NCI-H2029 (cell line): ENCODE measurements at regions not wholly inside any gene's neighbourhood (a gene's known extent, or its start where the extent isn't known, plus 50 kb on each side); places are given as distances from the start of the nearest gene placed in this dataset.

Source experiments
- DNase-seq: peaks from one replicate; lab custom pipeline; 2025; lab: John Stamatoyannopoulos, UW

DNA sequence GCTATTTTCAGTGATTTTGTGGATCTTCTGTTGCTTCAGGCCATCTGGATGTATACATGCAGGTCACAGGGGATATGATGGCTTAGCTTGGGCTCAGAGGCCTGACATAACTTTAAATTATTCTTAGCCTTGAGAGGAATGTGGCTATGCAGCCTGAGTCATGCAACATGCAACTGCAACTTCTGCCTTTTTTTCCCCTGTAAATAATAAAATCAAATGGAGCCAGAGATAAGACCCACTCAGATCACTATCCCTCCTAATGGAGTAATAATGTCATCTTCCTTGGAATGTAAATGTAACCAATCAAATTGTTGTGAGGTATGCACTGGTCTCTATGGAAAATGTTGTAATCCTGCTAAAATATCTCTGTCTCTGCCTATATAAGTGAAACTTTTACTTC is 54.9 kb downstream of the MAGEB17 start:
- no peak for DNase-seq

- no peak for DNase-seq
Observed at GRCh38 chrX:16223385-16223784, 56.1 kb downstream of the MAGEB17 start.

GRCh38 chrX:16239211-16239610 is 71.9 kb downstream of the MAGEB17 start:
- DNase-seq = no peak

DNA sequence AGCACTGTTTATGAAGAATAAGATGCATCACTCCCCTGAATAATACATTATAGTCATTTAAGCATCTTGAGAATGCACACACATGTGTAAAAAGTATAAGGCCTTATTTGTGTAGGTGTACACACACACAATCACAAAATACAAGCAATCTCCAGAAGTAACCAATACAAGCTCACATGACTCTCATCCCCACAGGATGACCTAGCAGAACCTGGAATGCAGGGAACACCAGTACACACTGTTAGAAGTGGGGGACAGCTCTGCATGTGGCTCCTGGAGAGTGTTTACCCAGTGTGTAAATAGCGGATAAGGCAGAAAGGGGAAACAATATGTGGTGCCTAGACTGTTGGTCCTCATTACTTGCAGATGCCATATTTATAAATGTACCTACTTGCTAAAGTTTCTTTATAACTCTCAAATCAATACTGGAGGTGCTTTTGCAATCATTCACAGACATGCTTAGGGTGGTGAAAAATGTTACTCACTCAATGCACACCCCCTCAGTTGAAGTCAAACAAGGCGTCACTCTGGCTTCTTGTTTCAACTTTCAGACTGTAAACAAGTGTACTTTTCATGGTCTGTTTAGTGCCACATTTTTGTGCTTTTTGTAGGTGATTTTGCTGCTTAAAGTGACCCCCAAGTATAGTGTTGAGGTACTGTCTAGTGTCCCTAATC is 73.1 kb downstream of the MAGEB17 start:
- DNase-seq = no peak

- DNase-seq = no peak
Observed at GRCh38 chrX:16240968-16241367, 73.7 kb downstream of the MAGEB17 start.

GRCh38 chrX:16250296-16250695 is 83.0 kb downstream of the MAGEB17 start:
- no peak for DNase-seq

- no peak for DNase-seq
Observed at GRCh38 chrX:16251782-16252181, 84.5 kb downstream of the MAGEB17 start.

GRCh38 chrX:16258882-16259281 is 91.6 kb downstream of the MAGEB17 start:
- DNase-seq = no peak

DNA sequence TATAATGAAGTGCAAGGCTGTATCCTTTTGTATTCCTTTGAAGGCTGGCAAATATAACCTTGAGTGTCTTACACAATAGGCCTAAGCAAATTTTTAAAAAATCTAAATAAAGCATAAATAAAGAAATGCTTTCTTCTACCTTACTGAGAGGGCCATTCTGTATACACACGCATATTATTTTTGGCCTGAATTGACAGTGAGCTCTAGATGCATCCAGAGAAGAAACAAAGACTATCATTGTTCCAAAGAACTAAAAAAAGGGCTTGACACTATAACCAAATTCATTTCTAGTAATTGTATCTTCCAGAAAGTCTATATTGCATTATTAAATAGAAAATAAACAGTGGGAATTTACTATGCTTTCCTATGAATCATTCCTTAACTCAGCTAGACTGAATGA is 100.2 kb downstream of the MAGEB17 start:
- no peak for DNase-seq

DNA sequence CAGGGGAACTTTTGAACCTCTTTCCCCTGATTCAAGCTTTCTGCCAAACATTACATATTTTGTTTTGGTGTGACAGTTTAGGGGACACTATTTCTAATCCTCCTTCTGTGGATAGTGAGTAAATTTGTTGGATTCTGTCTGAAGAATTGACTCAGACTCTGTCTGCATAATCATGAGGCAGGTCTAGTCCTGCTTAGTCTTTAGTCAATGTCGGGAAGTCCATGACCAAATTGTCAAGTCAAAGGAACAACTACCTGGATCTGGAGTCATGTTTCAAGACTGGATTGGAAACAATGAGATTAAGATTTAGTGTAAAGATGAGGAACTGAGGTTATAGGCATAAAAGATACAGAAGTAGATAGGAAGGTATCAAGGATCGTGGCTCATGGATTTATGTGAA is 100.9 kb downstream of the MAGEB17 start:
- DNase-seq = no peak

- peak; percentile 32 for DNase-seq
Observed at GRCh38 chrX:16278927-16279326, 111.6 kb downstream of the MAGEB17 start.

GRCh38 chrX:16282209-16282608 is 114.9 kb downstream of the MAGEB17 start:
- no peak for DNase-seq

GRCh38 chrX:16284842-16285241 is 117.6 kb downstream of the MAGEB17 start:
- no peak for DNase-seq

DNA sequence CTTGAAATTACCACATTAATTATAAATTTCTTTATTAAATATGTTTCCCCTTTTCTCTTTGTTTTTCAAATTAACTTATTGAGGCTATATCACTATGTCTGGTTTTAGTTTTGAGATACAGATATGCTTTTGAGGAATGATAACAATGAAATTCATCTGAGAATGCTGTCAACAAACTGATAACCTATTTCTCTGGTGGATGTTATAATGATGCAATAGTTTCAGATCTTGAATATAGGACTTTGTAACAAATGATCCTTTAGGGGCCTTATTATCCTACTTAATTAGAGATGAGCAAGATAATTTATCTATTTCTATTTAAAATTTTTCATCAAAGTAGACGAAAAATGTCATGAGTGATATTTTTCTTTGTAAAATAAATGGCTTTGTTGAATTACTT is 123.7 kb downstream of the MAGEB17 start:
- DNase-seq = no peak

- no peak for DNase-seq
Observed at GRCh38 chrX:16300831-16301230, 133.6 kb downstream of the MAGEB17 start.

GRCh38 chrX:16304751-16305150 is 137.5 kb downstream of the MAGEB17 start:
- DNase-seq = no peak

GRCh38 chrX:16305187-16305586 is 137.9 kb downstream of the MAGEB17 start:
- no peak for DNase-seq

GRCh38 chrX:16307950-16308349 is 140.7 kb downstream of the MAGEB17 start:
- no peak for DNase-seq

GRCh38 chrX:16308773-16309172 is 141.5 kb downstream of the MAGEB17 start:
- no peak for DNase-seq

DNA sequence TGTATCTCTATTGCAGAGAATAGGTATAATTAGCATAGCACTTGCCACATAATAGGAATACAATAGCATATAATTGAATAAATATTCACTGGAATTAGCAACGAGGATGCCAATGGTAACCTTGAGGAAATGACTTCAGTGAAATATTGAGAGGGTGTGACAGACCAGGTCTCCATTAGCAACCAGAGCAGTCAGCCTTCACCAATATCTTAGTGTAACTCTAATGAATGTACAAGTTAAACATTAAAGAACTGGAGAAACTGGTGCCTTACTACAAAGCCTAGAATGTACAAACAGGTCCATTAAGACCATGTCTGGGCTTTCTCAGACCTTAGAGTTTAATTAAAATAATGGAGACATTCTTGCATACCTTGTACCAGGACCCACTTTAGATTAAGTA is 143.0 kb downstream of the MAGEB17 start:
- no peak for DNase-seq

DNA sequence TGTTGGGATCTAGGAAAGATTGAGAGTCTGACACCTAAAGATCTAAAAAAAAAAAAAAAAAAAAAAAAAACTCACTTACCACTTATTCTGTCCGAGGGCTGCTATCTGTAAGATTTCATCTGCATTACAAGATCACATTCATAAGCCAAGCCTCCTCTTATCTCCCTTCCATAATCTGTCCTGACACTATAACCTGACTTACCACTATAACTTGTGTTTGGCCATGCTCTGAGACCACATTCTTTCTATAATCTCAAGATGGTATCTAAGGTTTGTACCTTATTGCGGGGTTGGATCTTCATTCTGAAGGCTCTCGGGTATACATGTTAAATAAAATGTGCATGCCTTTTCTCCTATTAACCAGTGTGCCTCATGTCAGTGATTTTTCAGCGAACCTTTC is 144.4 kb downstream of the MAGEB17 start:
- no peak for DNase-seq

DNA sequence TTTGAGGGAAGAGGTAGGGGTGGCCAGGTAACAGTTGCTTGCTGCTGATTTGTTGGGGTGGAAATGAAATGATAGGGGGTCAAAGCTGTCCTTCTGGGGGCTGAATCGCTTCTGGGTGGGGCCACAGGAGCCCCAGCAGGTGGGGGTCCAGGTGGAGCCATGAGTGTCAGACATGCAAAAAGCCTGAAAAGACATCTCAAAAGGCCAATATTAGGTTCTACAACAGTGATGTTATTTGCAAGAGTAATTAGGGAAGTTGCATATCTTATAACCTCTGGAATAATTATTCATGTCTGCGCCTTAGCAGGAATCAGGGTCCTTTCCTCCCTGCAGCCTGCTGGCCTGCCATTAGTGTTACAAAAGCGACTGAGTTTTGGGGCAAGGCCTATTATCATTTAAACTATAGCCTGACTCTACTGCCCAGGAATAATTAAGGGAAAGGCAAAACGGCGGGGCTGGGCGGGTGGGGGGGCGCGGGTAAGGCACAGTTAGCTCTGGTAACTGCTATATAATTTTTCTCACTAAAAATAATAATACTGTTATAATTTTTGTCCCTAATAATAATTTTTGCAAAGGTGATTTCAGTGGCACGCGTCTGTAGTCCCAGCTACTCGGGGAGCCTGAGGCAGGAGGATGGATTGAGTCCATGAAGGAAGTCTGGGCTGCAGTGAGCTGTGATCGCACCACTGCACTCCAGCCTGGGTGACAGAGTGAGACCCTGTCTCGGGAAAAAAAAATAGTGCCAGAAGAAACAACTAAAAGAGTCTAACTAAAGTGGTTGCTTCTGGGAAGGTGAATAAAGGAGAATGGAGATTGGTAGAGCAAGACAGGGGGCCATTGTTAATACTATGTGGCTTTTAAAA is 145.7 kb downstream of the MAGEB17 start:
- DNase-seq = no peak

DNA sequence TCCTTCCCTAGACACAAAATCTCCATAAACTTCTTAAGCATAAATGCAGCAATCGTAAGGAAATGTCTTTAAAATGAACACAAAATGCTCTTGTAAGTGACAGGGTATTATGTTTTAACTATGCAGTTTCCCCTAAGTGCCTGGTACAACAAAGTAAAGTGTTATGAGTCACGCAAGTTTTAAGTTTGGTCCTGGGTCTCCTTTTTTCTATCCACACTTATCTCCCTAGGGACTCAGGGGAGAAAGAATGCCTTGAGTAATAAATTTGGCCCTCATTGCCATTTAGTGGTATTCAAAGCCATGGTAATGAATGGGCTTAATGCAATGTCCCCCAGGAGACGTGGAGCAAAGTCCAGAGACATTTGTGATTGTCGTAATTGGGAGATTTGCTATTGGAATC is 149.1 kb downstream of the MAGEB17 start:
- DNase-seq = no peak

- no peak for DNase-seq
Observed at GRCh38 chrX:16319929-16320328, 152.6 kb downstream of the MAGEB17 start.
